ENCODE measurements at regions not wholly inside any gene's neighbourhood (a gene's known extent, or its start where the extent isn't known, plus 50 kb on each side); places are given as distances from the start of the nearest gene placed in this dataset.

DNA sequence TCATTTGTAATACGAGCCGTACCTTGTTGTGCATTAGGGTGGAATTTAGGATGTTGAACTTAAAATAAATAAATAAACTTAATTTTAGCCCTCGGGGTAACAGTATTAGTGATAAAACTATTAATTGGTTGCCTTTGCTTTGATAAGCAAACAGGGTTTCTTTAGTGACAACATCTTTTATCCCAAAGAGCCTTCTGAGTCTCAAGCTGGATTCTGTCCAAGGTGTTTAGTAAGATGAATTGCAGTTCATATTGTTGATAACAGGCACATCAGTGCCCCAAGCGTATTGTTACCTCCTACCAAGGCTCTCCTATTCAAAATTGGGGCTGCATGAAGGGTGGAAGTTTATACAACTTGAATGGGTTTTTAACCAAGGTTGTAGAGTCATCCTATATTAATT lies 144.4 kb upstream of the CELF2 start:
- no peak for DNase-seq

DNA sequence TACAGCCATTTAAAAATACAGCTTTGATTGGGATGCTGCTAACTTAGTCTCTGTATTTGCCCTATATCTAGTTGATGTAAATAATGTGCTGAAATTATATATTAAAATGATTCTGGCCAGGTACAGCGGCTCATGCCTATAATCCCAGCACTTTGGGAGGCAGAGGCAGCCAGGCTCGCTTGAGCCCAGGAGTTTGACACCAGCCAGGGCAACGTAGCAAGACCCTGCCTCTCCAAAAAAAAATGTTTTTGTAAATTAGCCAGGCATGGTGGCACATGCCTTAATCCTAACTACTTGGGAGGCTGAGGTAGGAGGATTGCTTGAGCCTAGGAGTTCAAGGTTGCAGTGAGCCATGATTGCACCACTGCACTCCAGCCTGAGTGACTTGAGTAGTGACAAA lies 143.8 kb upstream of the CELF2 start:
- no peak for DNase-seq

DNA sequence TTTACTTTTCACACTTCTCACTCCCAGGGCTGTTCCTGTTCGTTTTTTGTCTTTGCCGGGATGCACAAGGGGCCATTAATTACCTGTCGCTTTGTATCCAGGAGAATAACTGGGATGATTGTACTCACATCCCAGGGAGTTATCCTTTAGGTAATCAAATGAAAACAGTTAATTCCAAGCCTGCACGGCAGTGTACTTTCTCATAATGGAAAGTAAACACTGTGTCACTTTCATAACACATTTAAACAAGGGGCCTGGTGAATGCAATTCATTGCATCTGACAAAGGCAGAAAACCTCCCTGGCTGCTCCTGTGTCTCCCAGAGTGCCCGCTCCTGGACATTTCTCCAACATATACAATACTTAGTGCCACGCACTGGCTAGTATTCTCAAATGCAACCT lies 138.7 kb upstream of the CELF2 start:
- no peak for DNase-seq

DNA sequence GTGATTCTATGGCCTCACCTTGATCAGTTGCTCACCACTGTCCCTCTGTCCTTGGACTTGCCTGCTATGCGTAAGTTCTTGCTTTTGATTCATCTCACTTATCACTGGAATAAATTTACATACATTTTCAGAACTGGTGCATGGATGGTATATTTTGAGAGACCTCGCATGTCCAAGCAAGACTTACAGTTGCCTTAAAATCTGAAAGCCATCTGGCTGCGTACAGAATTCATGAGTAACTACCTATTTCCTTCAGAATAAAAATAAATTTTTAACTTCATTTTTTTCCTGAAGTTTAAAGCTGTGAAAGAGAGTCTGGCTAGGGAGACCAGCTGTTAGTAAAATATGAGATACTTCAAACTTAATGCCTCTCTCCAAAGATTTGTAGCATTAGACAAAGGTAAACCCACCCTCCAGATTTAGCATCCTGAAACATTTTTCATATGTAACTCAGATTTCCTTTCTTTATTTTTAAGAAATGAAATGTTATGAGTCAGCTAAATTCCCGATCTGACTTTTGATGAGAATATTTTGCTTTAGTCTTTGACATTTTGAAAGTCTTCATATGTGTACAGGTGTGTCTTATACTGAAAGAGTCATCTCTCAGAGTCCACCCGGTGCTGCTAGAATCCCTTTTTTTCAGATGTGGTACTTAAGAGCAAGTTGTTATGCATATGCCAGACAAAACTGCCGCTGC lies 136.4 kb upstream of the CELF2 start:
- no peak for DNase-seq

DNA sequence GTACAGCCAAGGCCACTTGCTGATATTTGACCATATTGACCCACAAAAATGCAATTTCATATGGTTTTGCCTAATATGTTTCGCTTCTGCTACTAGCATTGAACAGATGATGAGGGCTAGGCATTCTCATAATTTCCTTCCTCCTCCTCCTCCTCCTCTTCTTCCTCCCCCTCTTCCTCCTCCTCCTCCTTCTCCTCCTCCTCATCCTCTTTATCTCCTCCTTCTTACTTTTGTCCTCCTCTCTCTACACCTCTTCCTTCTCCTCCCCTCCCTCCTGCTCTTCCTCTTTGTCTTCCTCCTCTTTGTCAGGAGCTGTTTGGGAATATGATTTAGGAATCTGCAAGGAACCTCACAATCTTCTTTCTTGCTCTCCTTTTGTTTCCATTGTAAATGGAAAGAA lies 133.9 kb upstream of the CELF2 start:
- no peak for DNase-seq

DNA sequence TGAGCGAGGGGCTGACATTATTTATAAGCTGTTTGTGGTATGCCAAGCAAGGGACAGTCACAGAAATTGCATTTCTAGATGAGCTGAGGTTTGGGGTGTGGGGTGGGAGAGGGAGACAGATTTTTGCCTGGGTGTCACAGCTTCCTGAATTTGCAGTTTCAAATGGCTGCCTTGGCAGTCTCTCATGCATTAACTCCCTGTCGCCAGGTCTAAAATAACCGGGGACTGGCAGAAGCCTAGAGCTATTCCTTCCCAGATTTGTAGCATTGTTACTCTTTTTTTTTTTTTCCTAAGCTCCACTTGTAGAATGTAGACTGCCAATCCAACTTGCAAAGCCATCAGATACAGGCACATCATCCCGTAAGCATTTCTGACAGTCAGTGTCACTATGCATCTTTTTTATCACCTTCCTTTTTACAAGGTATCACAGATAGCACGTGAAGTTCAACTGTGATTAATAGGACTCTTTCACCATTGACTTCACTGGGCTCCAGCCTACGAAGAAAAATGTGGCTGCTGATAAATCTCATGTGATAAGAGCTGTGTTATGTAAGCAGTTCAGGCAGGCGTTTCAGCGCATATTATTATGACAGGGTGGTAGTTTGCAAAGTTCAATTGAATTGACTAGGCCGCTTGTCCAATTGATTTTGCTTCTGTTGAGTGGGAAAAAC lies 130.7 kb upstream of the CELF2 start:
- DNase-seq, result no peak

DNA sequence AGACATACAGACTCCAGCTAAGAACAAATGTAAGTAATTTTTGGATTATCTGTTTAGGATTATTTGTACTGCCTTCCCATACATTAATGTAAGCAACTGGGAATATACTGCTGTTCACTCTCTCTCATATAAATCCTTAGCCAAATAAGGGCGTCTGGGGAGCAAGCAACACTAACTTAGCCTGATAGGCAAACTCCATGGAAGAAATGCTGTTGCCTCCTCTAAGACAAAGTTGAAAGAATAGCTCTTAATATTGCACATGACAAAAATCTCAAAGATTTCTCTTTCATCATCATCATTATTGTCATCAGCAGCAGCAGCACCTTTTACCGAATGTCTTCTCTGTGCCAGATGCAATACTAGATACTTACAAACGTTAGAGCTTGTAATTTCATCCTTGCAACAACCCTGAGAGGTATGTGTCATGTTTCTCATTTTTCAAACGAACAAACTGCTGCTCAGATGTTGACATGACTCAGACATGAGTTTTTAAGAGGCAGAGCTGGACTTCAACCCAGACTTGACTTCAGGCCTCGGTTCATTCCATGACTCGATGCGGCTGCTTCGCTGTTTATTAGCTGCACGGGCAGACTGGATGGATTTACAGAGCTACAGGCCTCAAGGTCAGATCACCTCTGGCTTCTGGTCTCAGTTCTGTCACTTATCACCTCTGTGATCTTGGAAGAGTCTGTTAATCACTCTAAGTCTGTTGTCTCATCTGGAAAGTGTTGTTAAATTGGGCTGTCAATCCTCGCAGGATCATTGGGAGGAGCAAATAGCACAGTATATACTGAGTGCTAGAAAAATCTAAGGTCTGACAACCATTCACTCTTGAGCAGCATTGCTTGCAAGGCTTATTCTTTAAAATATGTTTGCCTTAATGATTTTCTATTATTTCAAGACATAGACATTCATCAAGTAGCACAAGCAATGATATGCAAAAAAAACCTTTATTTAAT lies 126.3 kb upstream of the CELF2 start:
- DNase-seq, result no peak

DNA sequence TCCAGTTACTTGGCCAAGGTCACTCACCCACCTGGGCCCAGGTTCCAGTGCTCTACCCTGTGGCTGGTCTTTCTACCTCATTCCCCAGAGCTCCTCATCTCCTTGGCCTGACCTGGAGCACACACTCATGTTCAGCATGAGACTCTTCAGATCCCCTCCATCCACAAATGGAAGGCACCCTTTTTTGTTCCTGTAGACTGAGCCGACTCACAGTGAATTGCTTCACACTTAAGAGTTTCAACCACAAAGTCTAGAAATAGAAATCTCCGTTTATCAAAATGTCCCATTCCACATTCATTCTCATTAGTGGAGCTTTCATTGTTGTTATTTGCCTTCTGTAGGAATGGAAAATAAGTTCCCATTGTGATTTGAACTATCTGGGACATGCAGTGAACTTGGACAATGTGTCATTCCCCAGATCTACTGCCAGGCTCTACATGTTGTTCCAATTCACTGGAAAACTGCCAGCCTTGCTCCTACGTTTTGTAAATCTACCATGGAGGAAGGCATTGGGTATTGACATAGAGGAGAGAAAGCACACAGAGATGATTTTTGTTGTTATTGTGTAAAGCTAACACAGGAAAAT lies 125.3 kb upstream of the CELF2 start:
- no peak for DNase-seq

DNA sequence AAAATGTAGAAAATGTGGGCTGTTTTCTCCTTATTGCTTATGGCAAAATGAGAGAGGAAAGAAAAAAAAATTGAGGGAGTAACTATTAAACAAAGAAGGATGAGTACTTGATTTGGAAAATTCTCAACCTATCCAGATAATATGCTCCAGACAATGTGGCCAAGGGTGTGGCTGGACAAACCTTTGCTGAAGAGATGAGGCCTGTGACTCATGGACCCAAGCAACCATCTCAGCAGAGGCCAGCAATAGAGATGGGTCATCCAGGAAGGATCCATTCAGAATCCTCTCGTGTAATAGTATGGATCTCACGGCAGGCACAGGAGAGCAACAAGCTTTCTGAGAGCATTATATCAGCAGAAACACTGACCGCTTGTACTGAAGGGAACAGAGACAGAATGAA lies 120.3 kb upstream of the CELF2 start:
- no peak for DNase-seq

DNA sequence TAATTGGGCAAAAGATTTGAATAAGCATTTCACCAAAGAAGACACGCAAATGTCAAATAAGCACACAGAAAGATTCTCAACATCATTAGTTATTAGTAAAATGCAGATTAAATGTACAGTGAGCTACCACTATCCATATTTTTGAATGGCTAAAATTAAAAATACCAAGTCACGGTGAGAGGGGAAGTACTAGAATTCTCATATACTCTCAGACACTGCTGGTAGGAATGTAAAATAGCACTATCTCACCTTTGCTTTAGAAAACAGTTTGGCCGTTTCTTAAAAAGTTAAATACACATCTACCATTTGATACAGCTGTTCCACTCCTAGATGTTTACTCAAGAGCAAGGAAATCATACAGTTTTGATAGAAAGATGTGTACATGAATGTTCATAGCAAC lies 115.8 kb upstream of the CELF2 start:
- DNase-seq, result no peak

DNA sequence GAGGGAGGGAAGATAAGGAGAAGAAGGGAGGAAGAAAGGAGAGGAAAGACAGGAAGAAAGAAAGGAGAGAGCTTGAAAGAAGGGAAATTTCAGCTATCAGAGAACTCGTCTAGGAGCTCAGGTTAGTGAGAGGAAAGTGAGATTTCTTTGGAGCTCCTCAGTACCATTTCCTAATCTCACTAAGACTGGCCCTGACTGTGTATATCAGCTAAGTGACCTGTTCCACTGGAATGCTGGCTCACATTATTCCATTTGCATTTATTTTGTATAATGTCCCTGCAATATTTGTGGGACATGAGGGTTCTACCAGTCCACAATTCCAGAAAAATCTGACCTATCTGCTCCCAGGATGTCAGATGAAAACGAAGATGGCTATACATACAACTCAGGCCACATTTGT lies 114.7 kb upstream of the CELF2 start:
- DNase-seq, result no peak

DNA sequence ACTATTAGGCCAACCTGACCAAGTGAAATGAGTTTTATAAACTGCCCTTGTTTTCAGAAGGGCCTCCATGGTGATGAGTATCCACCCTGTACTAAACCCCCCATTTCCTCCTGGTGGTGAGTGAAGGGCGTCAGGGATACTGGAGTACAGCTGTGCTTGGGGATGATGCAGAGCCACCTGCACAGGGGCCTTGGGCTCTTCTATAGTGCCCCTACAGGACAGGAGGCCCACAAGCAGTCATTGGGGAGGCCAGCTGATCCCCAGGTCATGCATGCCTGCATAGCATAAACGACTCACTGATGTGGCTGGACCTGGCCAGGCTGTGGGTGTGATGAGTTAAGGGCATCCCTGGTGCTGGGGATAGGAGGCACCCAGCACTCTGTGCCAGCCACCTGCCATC lies 114.1 kb upstream of the CELF2 start:
- no peak for DNase-seq

DNA sequence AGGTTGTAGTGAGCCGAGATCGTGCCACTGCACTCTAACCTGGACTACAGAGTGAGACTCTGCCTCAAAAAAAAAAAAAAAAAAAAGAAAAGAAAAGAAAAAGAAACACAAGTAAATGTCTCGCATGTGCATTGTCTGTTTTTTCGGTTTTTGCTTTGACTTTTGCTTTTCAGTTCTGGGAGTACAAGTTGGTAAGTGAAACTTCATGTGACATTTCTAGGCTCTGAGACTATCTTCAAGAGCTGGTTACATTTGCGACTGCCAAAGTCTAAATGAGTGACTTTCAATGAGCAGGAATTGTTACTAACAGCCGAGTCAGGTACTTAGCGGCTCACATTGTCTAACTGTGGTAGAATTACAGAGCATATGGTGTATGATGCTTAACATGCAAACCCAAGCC lies 107.0 kb upstream of the CELF2 start:
- DNase-seq, result no peak

DNA sequence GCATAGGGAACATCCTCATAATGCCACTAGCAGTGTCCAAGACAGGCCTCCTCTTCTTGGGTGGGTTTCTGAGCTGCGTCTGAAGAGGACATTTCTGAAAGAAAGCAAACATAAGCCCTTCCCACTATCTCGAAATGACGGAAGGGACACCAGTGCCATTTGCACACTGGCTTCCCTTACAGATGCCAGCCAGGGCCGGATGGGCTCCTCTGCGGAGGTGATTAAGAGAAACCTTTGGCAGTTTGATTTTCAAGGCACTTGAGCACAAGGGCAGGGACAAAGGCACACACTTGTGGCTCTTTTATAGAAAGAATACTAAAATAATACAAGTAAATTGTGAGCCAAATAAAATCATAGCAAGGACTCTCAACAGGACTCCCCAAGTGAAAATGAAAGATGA lies 106.6 kb upstream of the CELF2 start:
- no peak for DNase-seq

DNA sequence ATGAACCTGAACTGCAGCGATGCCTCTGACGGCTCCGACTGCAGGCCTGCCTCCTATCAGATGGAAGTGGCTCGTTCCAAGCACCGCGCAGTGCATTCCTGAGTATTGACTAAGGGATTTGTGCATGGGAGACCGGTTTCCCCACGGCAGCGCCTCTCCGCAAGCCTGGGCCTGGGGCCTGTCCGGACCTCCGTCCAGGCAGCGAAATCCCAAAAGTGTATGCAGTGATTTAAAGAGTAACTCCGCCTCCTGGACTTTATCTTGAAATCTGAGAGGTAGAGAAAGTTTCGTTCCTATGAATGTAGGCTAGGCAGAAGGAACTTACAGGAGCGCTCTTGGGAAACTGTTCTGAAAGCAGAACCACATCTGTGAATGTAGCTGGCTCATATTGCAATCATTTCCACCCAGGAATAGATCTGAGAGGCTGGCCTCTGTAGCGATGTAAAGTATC lies 106.2 kb upstream of the CELF2 start:
- no peak for DNase-seq

DNA sequence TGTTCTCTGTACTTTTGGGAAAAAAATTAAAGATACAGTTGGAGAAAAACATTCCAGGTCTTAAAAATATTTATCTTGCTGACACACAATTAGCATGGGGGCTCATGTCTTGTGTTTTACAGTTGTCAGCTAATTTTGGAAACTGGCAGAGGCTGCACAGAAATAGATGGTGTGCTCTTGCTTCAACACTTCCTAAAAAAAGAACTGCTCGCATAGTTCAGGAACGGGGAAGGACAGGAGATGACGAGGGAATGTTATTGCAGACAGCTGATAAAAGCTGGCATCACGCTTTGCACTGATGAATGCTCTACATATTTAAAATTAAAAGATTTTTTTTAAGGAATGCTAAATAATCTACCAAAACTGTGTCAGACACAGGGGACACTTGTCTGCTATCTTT lies 103.5 kb upstream of the CELF2 start:
- DNase-seq, result no peak

DNA sequence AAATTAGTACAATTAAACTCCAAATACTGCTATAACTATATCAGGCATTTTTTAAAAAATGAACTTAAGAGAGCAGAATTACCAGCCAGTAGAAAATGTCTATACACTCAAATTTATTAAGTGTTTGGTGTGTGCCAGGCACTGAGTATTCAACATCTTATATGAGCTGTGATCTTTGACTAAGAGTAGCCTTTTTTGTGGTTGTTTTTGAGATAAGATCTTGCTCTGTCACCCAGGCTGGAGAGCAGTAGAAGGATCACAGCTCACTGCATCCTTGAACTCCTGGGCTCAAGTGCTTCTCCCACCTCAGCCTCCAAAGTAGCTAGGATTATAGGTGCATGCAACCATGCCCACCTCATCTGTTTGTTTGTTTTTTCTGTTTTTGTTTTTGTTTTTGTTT lies 102.5 kb upstream of the CELF2 start:
- no peak for DNase-seq

DNA sequence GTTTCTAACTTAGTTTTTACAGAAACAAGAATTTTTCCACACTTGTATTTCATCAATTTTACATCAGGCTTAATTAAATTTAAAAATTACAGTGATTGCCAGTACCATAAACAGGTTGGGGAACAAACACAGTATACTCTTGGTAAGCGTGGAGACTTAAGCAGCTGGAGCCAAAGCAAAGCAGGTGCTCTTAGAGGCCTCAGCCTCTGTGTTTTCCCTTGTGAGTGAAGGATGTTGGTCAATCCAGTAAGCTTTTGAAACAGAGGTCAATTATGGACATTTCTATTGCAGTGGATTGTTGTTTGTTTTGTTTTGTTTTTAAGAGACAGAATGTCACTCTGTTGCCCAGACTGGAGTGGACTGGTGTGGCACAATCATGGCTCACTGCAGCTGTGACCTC lies 100.6 kb upstream of the CELF2 start:
- DNase-seq, result no peak

DNA sequence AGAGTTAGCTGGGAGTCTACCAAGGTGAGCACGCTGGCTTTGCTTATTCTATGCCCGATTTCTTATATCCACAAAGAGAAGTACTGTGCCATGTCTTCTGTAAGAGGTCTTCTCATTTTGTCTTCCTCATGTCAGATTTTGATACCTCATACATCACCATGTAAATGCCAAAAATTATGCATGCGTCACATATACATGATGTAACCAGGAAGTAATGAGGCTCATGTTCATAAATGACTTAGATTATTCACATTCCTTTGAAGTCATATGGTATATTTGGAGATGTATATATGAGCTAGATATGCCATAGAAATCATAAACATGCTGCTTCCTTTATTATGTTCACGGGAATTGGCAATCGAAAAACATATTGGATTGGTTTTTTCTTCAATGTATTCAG lies 97.7 kb upstream of the CELF2 start:
- DNase-seq, result no peak

DNA sequence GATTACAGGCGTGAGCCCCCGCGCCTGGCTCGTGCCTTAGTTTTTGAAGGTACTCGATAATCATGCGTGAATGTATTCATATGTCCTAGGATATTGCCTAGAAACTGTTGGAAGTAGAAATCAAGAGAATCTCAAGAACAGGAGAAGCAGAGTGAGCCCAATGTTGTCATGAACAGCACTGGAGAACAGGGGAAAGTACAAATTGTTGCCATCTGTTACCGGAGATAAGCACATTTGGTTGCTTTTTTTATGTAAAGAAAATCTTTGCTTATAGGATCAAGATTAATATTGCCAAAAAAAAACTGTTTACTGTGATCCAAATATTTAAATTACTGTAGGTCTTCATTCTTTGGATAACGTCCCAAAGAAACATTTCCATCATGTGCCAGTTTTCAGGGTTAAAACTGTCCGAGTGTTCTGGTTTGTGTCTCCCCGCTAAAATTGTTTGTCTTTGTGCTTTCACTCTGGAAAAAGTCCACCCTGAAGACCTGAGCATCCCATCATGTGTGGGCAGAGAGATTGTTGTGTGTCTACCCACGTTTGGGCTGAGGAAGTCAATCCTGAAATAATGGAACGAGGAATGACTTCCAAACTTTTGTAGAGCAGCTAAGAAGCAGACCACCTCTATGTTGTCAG lies 95.7 kb upstream of the CELF2 start:
- DNase-seq, result no peak

DNA sequence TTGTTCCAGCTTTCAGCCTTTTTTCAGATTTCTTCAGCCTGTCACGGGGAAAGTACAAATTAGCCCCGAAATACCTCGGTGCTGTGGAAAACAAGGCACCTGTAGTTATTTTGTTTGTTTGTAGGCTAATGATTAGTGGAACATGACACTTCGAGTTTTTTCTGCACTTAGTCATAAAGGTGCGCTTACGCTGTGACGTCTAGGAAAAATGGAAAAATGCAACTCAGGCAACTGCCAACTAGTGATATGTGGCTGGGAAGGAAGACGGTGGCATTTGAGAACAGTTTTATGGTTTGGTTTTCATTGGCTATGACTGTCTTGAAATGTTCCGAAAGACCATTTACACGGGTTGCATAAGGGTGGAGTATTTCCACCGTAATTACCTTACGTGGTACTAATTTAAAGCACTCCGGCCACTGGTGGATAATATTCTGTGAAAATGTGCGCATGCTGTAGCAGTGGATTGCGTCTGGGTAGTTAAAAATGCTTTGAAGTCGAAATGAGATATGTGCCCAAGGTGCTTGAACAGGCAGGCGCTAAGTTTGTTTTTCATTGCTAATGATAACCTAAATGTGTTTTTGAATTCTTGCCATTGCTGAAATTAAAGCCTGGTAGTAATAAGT lies 94.5 kb upstream of the CELF2 start:
- DNase-seq, result no peak

DNA sequence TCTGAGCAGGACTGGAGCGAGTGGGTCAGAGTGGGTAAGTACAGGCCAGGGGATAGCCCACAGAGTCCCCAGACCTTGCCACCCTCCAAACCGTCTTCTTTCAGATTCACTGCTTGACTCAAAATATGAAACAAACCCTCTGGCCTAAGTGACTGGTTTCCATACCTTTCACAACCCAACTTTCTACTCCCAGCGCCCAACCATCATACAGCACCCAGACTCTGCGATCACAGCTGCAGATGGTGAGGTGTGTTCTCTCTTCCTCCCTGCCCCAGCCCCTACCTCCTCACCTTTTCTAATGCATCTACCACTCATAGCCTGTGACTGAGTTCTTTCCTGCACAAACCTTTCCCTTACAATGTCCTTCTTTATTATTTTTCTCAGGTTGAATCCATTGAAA lies 92.0 kb upstream of the CELF2 start:
- DNase-seq, result no peak

DNA sequence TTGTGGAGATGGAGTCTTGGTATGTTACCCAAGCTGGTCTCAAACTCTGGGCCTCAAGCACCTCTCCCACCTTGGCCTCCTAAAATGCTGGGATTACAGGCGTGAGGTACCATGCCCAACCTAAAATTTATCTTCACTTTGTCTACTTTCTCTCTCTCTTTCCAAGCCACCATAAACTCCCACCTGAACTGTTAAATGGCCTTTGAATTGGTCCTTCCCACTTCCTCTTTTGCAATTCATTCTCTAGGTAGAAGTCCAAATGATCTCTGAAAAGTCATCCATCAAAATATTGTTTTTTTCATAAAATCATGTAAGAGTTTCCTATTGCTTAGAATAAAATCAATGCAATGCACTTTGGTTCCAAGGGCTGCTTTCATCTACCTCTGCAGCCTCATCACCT lies 90.1 kb upstream of the CELF2 start:
- DNase-seq, result no peak
